ENCODE measurements at regions not wholly inside any gene's neighbourhood (a gene's known extent, or its start where the extent isn't known, plus 50 kb on each side); places are given as distances from the start of the nearest gene placed in this dataset.

DNA sequence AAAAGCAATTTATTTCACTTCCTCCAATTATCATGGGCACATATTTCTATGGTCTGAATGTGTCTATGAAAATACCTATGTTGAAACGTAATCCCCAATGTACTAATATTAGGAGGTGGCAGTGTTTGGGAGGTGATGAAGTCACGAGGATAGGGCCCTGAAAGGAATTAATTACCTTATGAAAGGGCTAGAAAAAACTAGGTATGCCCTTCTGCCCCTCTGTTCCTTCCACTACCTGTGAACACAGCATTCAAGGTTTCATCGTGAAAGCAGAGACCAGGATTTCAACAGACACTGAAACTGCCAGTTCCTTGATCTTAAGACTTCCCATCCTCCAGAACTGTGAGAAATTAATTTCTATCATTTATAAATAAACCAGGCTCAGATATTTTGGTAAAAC, 1037.1 kb upstream of the C9orf72 start:
- Histone ChIP-seq H3K27ac (ENCODE audit: low read length) (no peak overlapping the region), H3K9me3 (ENCODE audit: insufficient read depth, low read length) (no peaks in the 10 kb centered on the region), H3K4me1 (ENCODE audit: low read length) (peaks cover 16% of the 10 kb centered on the region), H3K36me3 (replicated peaks; ENCODE audit: low read depth, low read length) (no peaks in the 10 kb centered on the region), H3K27me3 (ENCODE audit: low read depth, low read length) (no peaks in the 10 kb centered on the region), H3K9ac (ENCODE audit: low read length) (no peak overlapping the region), H3K4me2 (ENCODE audit: low read length) (peak overlapping the region; percentile 12), H2AFZ (ENCODE audit: low read depth, low read length) (no peak overlapping the region), H4K20me1 (ENCODE audit: insufficient read depth, low read length) (no peaks in the 10 kb centered on the region), H3K4me3 (ENCODE audit: low read length) (no peak overlapping the region), H3K79me2 (ENCODE audit: low read length) (no peaks in the 10 kb centered on the region)
- TF ChIP-seq EZH2phosphoT487 (IDR thresholded peaks at IDR 0.05; ENCODE audit: low read depth), result no peak
- TF ChIP-seq, protein P1, sequence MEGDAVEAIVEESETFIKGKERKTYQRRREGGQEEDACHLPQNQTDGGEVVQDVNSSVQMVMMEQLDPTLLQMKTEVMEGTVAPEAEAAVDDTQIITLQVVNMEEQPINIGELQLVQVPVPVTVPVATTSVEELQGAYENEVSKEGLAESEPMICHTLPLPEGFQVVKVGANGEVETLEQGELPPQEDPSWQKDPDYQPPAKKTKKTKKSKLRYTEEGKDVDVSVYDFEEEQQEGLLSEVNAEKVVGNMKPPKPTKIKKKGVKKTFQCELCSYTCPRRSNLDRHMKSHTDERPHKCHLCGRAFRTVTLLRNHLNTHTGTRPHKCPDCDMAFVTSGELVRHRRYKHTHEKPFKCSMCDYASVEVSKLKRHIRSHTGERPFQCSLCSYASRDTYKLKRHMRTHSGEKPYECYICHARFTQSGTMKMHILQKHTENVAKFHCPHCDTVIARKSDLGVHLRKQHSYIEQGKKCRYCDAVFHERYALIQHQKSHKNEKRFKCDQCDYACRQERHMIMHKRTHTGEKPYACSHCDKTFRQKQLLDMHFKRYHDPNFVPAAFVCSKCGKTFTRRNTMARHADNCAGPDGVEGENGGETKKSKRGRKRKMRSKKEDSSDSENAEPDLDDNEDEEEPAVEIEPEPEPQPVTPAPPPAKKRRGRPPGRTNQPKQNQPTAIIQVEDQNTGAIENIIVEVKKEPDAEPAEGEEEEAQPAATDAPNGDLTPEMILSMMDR (IDR thresholded peaks at IDR 0.05; ENCODE audit: low read depth, low read length), result no peak

DNA sequence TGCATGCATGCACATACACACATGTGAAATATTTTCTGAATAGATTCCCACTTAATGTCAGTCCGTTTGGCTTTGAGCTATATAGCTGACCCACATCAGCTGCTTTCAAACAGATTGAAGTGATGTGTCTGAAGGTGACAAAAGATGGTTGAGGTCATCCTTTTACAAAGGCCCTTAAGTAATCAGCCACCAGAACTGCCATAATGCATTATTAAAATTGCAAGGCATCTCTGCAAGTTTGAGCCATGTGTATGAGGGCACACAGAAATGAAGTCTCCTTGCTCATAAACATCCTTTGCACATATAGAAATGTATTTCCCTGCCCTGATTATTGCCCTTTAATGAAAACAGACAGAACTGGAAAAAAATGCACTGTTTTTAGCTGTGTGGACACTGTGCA, 1043.0 kb upstream of the C9orf72 start:
- peaks cover 2% of the 10 kb centered on the region; the same call in 1 of the 2 replicates for H3K4me1 ChIP-seq (ENCODE audit: low read length)
- H3K27me3 ChIP-seq (ENCODE audit: low read depth, low read length), result no peaks in the 10 kb centered on the region
- H3K4me3 ChIP-seq (ENCODE audit: low read length), result no peak overlapping the region
- no peak overlapping the region for H2AFZ ChIP-seq (ENCODE audit: low read depth, low read length)
- no peaks in the 10 kb centered on the region for H3K79me2 ChIP-seq (ENCODE audit: low read length)
- H3K27ac ChIP-seq (ENCODE audit: low read length), result no peak overlapping the region
- H3K4me2 ChIP-seq (ENCODE audit: low read length), result no peak overlapping the region
- no peaks in the 10 kb centered on the region for H4K20me1 ChIP-seq (ENCODE audit: insufficient read depth, low read length)
- no peak for TF ChIP-seq EZH2phosphoT487 (IDR thresholded peaks at IDR 0.05; ENCODE audit: low read depth)
- TF ChIP-seq, protein P1 (IDR thresholded peaks at IDR 0.05; ENCODE audit: low read depth, low read length), result no peak
- H3K9me3 ChIP-seq (ENCODE audit: insufficient read depth, low read length), result no peaks in the 10 kb centered on the region
- no peaks in the 10 kb centered on the region for H3K36me3 ChIP-seq (replicated peaks; ENCODE audit: low read depth, low read length)
- no peak overlapping the region for H3K9ac ChIP-seq (ENCODE audit: low read length)

DNA sequence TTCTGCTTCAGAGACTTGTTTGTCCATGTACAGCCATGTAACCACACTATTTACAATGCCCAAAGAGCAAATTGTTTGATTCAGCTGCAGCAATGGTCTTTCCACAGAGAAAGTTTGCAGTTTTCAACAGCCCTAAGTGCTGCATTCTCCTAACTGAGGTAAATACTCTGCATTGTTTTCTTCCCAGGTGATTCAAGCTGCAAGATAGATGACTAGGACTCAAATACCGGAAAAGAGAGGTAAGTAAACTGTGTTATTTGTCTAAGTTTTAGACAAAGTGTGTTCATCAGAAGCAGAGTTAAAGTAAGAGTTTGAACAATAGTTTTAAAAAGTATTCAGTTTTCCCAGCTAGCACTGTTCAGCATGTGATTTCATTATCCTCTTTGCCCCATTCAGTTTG, 1046.7 kb upstream of the C9orf72 start:
- Histone ChIP-seq H3K4me1 (ENCODE audit: low read length) (no peaks in the 10 kb centered on the region), H3K36me3 (replicated peaks; ENCODE audit: low read depth, low read length) (no peaks in the 10 kb centered on the region), H3K9me3 (ENCODE audit: insufficient read depth, low read length) (no peaks in the 10 kb centered on the region), H3K9ac (ENCODE audit: low read length) (no peak overlapping the region), H4K20me1 (ENCODE audit: insufficient read depth, low read length) (no peaks in the 10 kb centered on the region), H3K79me2 (ENCODE audit: low read length) (no peaks in the 10 kb centered on the region), H3K27ac (ENCODE audit: low read length) (no peak overlapping the region), H3K4me2 (ENCODE audit: low read length) (no peak overlapping the region), H3K4me3 (ENCODE audit: low read length) (no peak overlapping the region), H2AFZ (ENCODE audit: low read depth, low read length) (no peak overlapping the region), H3K27me3 (ENCODE audit: low read depth, low read length) (no peaks in the 10 kb centered on the region)
- no peak for TF ChIP-seq EZH2phosphoT487 (IDR thresholded peaks at IDR 0.05; ENCODE audit: low read depth)
- TF ChIP-seq, protein P1 (IDR thresholded peaks at IDR 0.05; ENCODE audit: low read depth, low read length), result no peak

DNA sequence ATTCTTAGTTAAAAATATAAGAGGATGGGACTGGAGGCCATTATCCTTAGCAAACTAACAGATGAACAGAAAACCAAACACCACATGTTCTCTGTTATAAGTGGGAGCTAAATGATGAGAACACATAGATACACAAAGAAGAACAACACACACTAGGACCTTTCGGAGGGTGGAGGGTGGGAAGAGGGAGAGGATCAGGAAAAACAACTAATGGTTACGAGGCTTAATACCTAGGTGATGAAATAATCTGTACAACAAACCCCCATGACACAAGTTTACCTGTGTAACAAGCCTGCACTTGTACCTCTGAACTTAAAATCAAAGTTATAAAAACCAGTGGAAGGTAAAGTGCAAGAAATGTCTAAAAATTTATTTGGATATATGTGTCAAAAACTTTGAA, 1047.4 kb upstream of the C9orf72 start:
- no peak overlapping the region for H3K27ac ChIP-seq (ENCODE audit: low read length)
- H3K4me3 ChIP-seq (ENCODE audit: low read length), result no peak overlapping the region
- no peak overlapping the region for H3K4me2 ChIP-seq (ENCODE audit: low read length)
- TF ChIP-seq EZH2phosphoT487 (IDR thresholded peaks at IDR 0.05; ENCODE audit: low read depth), result no peak
- TF ChIP-seq, protein P1 (IDR thresholded peaks at IDR 0.05; ENCODE audit: low read depth, low read length), result no peak
- H3K9ac ChIP-seq (ENCODE audit: low read length), result no peak overlapping the region
- H3K27me3 ChIP-seq (ENCODE audit: low read depth, low read length), result no peaks in the 10 kb centered on the region
- H4K20me1 ChIP-seq (ENCODE audit: insufficient read depth, low read length), result no peaks in the 10 kb centered on the region
- no peaks in the 10 kb centered on the region for H3K4me1 ChIP-seq (ENCODE audit: low read length)
- no peaks in the 10 kb centered on the region for H3K36me3 ChIP-seq (replicated peaks; ENCODE audit: low read depth, low read length)
- H3K79me2 ChIP-seq (ENCODE audit: low read length), result no peaks in the 10 kb centered on the region
- no peak overlapping the region for H2AFZ ChIP-seq (ENCODE audit: low read depth, low read length)
- H3K9me3 ChIP-seq (ENCODE audit: insufficient read depth, low read length), result no peaks in the 10 kb centered on the region
